ENCODE measurements at regions not wholly inside any gene's neighbourhood (a gene's known extent, or its start where the extent isn't known, plus 50 kb on each side); places are given as distances from the start of the nearest gene placed in this dataset.

GRCh38 chr7:20927976-20928375 is 141.3 kb upstream of the SP8 start:
- TF ChIP-seq CTCF (IDR thresholded peaks at IDR 0.05; ENCODE audit: low read length) (no peak), EZH2phosphoT487 (IDR thresholded peaks at IDR 0.05; ENCODE audit: low read length) (no peak), EZH2 (optimal IDR thresholded peaks at IDR 0.05; ENCODE audit: low read depth, low read length) (no peak)

Measured in MM.1S (cell line).